Astrocyte (in vitro differentiated cells and primary cell): ENCODE measurements at regions not wholly inside any gene's neighbourhood (a gene's known extent, or its start where the extent isn't known, plus 50 kb on each side); places are given as distances from the start of the nearest gene placed in this dataset.
"Not testable (repeated sequence)": the region's sequence is repeated elsewhere in the genome, so short reads cannot be mapped to it uniquely, and the experiment has no call there.

Source experiments
- DNase-seq: peaks from one replicate; pipeline ENCODE4 v3.0.0-alpha.2; 2010; ENCODE audit warnings: low read depth
- FAIRE-seq: peaks from 2 replicates; lab custom pipeline; 2011; peaks lifted over from hg19 to GRCh38; lab: Jason Lieb, UNC
- H2AFZ ChIP-seq: 2 replicates; pipeline ENCODE4 v1.6.0; 2012; ENCODE audit warnings: low read depth, low read length, inconsistent platforms
- H3K27ac ChIP-seq: 2 replicates; pipeline ENCODE4 v1.5.1; 2011; ENCODE audit warnings: low read depth, low read length, inconsistent platforms
- H3K27me3 ChIP-seq: 2 replicates; pipeline ENCODE4 v1.6.0; 2011; ENCODE audit warnings: low read length, inconsistent platforms; ENCODE audit not compliant: insufficient read depth
- H3K36me3 ChIP-seq: 2 replicates; pipeline ENCODE4 v1.5.1; 2011; ENCODE audit warnings: low read length, inconsistent platforms; ENCODE audit not compliant: insufficient read depth
- H3K4me1 ChIP-seq: 2 replicates; pipeline ENCODE4 v1.5.1; 2011; ENCODE audit warnings: low read length, inconsistent platforms; ENCODE audit not compliant: insufficient read depth
- H3K4me2 ChIP-seq: 2 replicates; pipeline ENCODE4 v1.6.0; 2012; ENCODE audit warnings: low read length, inconsistent platforms
- H3K4me3 ChIP-seq: 2 replicates; pipeline ENCODE4 v1.5.1; 2011; ENCODE audit warnings: low read depth, mild to moderate bottlenecking, low read length, inconsistent platforms; ENCODE audit not compliant: insufficient read depth
- H3K79me2 ChIP-seq: 2 replicates; pipeline ENCODE4 v1.6.0; 2012; ENCODE audit warnings: mild to moderate bottlenecking, low read length, inconsistent platforms; ENCODE audit not compliant: insufficient read depth
- H3K9ac ChIP-seq: 2 replicates; pipeline ENCODE4 v1.6.0; 2012; ENCODE audit warnings: mild to moderate bottlenecking, low read length, inconsistent platforms
- H3K9me3 ChIP-seq: 2 replicates; pipeline ENCODE4 v1.5.1; 2012; ENCODE audit warnings: low read depth, mild to moderate bottlenecking, low read length, inconsistent platforms; ENCODE audit not compliant: insufficient read depth
- H4K20me1 ChIP-seq: 2 replicates; pipeline ENCODE4 v1.6.0; 2012; ENCODE audit warnings: low read length, inconsistent platforms; ENCODE audit not compliant: insufficient read depth
- H3K27ac Mint-ChIP-seq: one replicate; pipeline ENCODE4 v1.8.0; 2021; ENCODE audit warnings: mild to moderate bottlenecking, mixed read lengths; ENCODE audit not compliant: unreplicated experiment
- H3K27me3 Mint-ChIP-seq: one replicate; pipeline ENCODE4 v1.8.0; 2021; ENCODE audit warnings: low read depth, mixed read lengths; ENCODE audit not compliant: unreplicated experiment
- H3K36me3 Mint-ChIP-seq: one replicate; pipeline ENCODE4 v1.8.0; 2021; ENCODE audit warnings: low read depth, mixed read lengths; ENCODE audit not compliant: unreplicated experiment
- H3K4me1 Mint-ChIP-seq: one replicate; pipeline ENCODE4 v1.8.0; 2021; ENCODE audit warnings: low read depth, mixed read lengths; ENCODE audit not compliant: unreplicated experiment
- H3K4me3 Mint-ChIP-seq: one replicate; pipeline ENCODE4 v1.8.0; 2021; ENCODE audit warnings: mild to moderate bottlenecking, moderate library complexity, mixed read lengths; ENCODE audit not compliant: unreplicated experiment
- H3K9me3 Mint-ChIP-seq: one replicate; pipeline ENCODE4 v1.8.0; 2021; ENCODE audit warnings: mild to moderate bottlenecking, mixed read lengths; ENCODE audit not compliant: unreplicated experiment
- EZH2 ChIP-seq: IDR thresholded peaks from 2 replicates; pipeline ENCODE4 v1.6.1; 2012; ENCODE audit warnings: mild to moderate bottlenecking, low read length, inconsistent platforms; ENCODE audit not compliant: insufficient read depth
- TF ChIP-seq, protein P1 (sequence below): IDR thresholded peaks from 2 replicates; pipeline ENCODE4 v1.5.1; 2011; ENCODE audit warnings: low read depth, mild to moderate bottlenecking, inconsistent platforms, low read length, moderate library complexity; ENCODE audit not compliant: insufficient read depth

- Histone ChIP-seq H3K27ac (no peak overlapping the region), H3K4me1 (no peaks in the 10 kb centered on the region), H3K4me2 (no peak overlapping the region), H3K79me2 (no peaks in the 10 kb centered on the region), H3K9me3 (no peaks in the 10 kb centered on the region), H2AFZ (no peak overlapping the region), H3K27me3 (no peaks in the 10 kb centered on the region), H3K4me3 (no peak overlapping the region), H4K20me1 (no peaks in the 10 kb centered on the region), H3K9ac (no peak overlapping the region), H3K36me3 (no peaks in the 10 kb centered on the region)
- DNase-seq = peak; percentile 26
- Mint-ChIP-seq H3K4me3 (peak overlapping the region; percentile 7), H3K4me1 (peaks cover 33% of the 10 kb centered on the region), H3K27ac (peak overlapping the region; percentile 44), H3K36me3 (no peaks in the 10 kb centered on the region), H3K9me3 (peaks cover 2% of the 10 kb centered on the region), H3K27me3 (no peaks in the 10 kb centered on the region)
- no peak for FAIRE-seq
- TF ChIP-seq, protein P1, sequence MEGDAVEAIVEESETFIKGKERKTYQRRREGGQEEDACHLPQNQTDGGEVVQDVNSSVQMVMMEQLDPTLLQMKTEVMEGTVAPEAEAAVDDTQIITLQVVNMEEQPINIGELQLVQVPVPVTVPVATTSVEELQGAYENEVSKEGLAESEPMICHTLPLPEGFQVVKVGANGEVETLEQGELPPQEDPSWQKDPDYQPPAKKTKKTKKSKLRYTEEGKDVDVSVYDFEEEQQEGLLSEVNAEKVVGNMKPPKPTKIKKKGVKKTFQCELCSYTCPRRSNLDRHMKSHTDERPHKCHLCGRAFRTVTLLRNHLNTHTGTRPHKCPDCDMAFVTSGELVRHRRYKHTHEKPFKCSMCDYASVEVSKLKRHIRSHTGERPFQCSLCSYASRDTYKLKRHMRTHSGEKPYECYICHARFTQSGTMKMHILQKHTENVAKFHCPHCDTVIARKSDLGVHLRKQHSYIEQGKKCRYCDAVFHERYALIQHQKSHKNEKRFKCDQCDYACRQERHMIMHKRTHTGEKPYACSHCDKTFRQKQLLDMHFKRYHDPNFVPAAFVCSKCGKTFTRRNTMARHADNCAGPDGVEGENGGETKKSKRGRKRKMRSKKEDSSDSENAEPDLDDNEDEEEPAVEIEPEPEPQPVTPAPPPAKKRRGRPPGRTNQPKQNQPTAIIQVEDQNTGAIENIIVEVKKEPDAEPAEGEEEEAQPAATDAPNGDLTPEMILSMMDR = peak; percentile 96
- no peak for TF ChIP-seq EZH2
Observed at GRCh38 chr10:62594093-62594520, 210.4 kb upstream of the ADO start.

- peak; percentile 72 for DNase-seq
- H3K27ac Mint-ChIP-seq = peak overlapping the region; percentile 91
- TF ChIP-seq, protein P1 = no peak
- TF ChIP-seq EZH2 = no peak
Observed at GRCh38 chr10:62597226-62597625, 207.3 kb upstream of the ADO start.

DNA sequence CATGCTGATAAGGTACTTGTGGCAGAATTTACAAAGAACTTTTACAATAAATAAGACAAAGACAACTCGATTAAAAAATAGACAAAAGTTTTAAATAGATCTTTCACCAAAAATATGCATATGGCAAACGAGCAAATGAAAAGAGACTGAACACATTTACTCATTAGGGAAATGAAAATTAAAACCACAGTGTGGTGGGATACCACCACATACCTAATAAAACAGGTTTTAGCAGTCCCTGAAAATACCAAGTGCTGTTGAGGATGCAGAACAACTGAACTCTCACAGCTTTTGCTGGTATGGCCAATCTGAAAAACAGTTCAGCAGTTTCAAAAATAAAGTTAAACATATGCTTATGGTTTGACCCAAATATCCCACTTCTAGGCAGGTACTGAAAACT, 205.4 kb upstream of the ADO start:
- Mint-ChIP-seq H3K27me3 (no peaks in the 10 kb centered on the region), H3K27ac (no peak overlapping the region), H3K36me3 (no peaks in the 10 kb centered on the region), H3K9me3 (peaks cover 2% of the 10 kb centered on the region), H3K4me3 (no peak overlapping the region), H3K4me1 (peaks cover 11% of the 10 kb centered on the region)
- no peak for DNase-seq
- Histone ChIP-seq H3K4me3 (no peak overlapping the region), H3K9ac (no peak overlapping the region), H3K27me3 (no peaks in the 10 kb centered on the region), H3K79me2 (no peaks in the 10 kb centered on the region), H3K4me1 (no peaks in the 10 kb centered on the region), H4K20me1 (no peaks in the 10 kb centered on the region), H2AFZ (no peak overlapping the region), H3K36me3 (no peaks in the 10 kb centered on the region), H3K9me3 (no peaks in the 10 kb centered on the region), H3K27ac (no peak overlapping the region), H3K4me2 (no peak overlapping the region)
- FAIRE-seq = no peak
- TF ChIP-seq EZH2 = no peak
- TF ChIP-seq, protein P1 = no peak

More at GRCh38 chr10:62597226-62597625, 207.3 kb upstream of the ADO start:
- no peak overlapping the region for H3K4me3 ChIP-seq
- H3K27ac ChIP-seq = no peak overlapping the region
- FAIRE-seq = peak; percentile 93
- no peaks in the 10 kb centered on the region for H3K4me1 ChIP-seq
- no peaks in the 10 kb centered on the region for H3K36me3 ChIP-seq
- no peak overlapping the region for H2AFZ ChIP-seq
- no peaks in the 10 kb centered on the region for H3K27me3 Mint-ChIP-seq
- no peak overlapping the region for H3K9ac ChIP-seq
- peak overlapping the region; percentile 14 for H3K4me3 Mint-ChIP-seq
- H3K36me3 Mint-ChIP-seq = no peaks in the 10 kb centered on the region
- no peaks in the 10 kb centered on the region for H3K9me3 ChIP-seq
- no peaks in the 10 kb centered on the region for H3K27me3 ChIP-seq
- H3K9me3 Mint-ChIP-seq = no peaks in the 10 kb centered on the region
- H4K20me1 ChIP-seq = no peaks in the 10 kb centered on the region
- peak overlapping the region; percentile 28 for H3K4me2 ChIP-seq
- peaks cover 20% of the 10 kb centered on the region for H3K4me1 Mint-ChIP-seq
- no peaks in the 10 kb centered on the region for H3K79me2 ChIP-seq

- H3K4me3 ChIP-seq, H3K4me1 Mint-ChIP-seq, H3K27ac Mint-ChIP-seq, DNase-seq, FAIRE-seq, H3K9me3 Mint-ChIP-seq, H3K4me2 ChIP-seq, H3K27me3 Mint-ChIP-seq, H3K4me3 Mint-ChIP-seq, H3K27ac ChIP-seq, H3K36me3 Mint-ChIP-seq, H3K9ac ChIP-seq, H3K79me2 ChIP-seq, H3K27me3 ChIP-seq, H3K36me3 ChIP-seq, H4K20me1 ChIP-seq, H3K9me3 ChIP-seq, H2AFZ ChIP-seq, H3K4me1 ChIP-seq: not testable (repeated sequence)
Observed at GRCh38 chr10:62606551-62606950, 198.0 kb upstream of the ADO start.
